WTC11 (cell line): ENCODE measurements at regions not wholly inside any gene's neighbourhood (a gene's known extent, or its start where the extent isn't known, plus 50 kb on each side); places are given as distances from the start of the nearest gene placed in this dataset.

Experiments
- ATAC-seq: fragments of 200-7000 bp; cut with Tn5 transposase; 2 replicates; pipeline ENCODE4 v1.10.0; 2021; ENCODE audit warnings: mild to moderate bottlenecking, moderate library complexity
- CTCF ChIA-PET: fragments of 300-600 bp; sonication (Branson Sonifier 250); formaldehyde crosslinking; loops from one replicate; lab custom pipeline; 2021; ENCODE audit warnings: antibody characterized with exemption; lab: Charles Lee
- POLR2A ChIA-PET: fragments of 350-600 bp; sonication (Branson Sonifier 250); formaldehyde crosslinking; loops from one replicate; lab custom pipeline; 2021; ENCODE audit warnings: antibody characterized with exemption; lab: Charles Lee
- DNase-seq: peaks from one replicate; pipeline ENCODE4 v3.0.0; 2021; ENCODE audit warnings: low spot score
- H3K27ac Mint-ChIP-seq: 2 replicates; pipeline ENCODE4 v1.8.0; 2021; ENCODE audit warnings: mixed read lengths
- H3K27me3 Mint-ChIP-seq: 2 replicates; pipeline ENCODE4 v1.8.0; 2021; ENCODE audit warnings: low read depth, mild to moderate bottlenecking, moderate library complexity, mixed read lengths
- H3K36me3 Mint-ChIP-seq: 2 replicates; pipeline ENCODE4 v1.8.0; 2021; ENCODE audit warnings: mixed read lengths
- H3K4me1 Mint-ChIP-seq: 2 replicates; pipeline ENCODE4 v1.8.0; 2022; ENCODE audit warnings: mixed read lengths
- H3K4me3 Mint-ChIP-seq: 2 replicates; pipeline ENCODE4 v1.8.0; 2021; ENCODE audit warnings: mild to moderate bottlenecking, moderate library complexity, mixed read lengths
- H3K9me3 Mint-ChIP-seq: 2 replicates; pipeline ENCODE4 v1.8.0; 2021; ENCODE audit warnings: mixed read lengths
- ATF1 ChIP-seq: sonication (generic); formaldehyde crosslinking; IDR thresholded peaks from 2 replicates; pipeline ENCODE4 v1.8.1; 2023; ENCODE audit warnings: mild to moderate bottlenecking, moderate library complexity, missing genetic modification reagents
- E2F4 ChIP-seq: sonication (generic); formaldehyde crosslinking; IDR thresholded peaks from 2 replicates; pipeline ENCODE4 v1.8.1; 2022; ENCODE audit warnings: low read depth, mild to moderate bottlenecking, moderate library complexity, missing genetic modification reagents, borderline replicate concordance
- FOXJ3 ChIP-seq: sonication (generic); formaldehyde crosslinking; IDR thresholded peaks from 2 replicates; pipeline ENCODE4 v1.9.0; 2021; ENCODE audit warnings: missing genetic modification reagents, mild to moderate bottlenecking, borderline replicate concordance
- FOXK1 ChIP-seq: sonication (generic); formaldehyde crosslinking; IDR thresholded peaks from 2 replicates; pipeline ENCODE4 v1.8.0; 2022; ENCODE audit warnings: mild to moderate bottlenecking, moderate library complexity, missing genetic modification reagents
- FOXP1 ChIP-seq: sonication (generic); formaldehyde crosslinking; IDR thresholded peaks from 2 replicates; pipeline ENCODE4 v1.8.0; 2022; ENCODE audit warnings: missing genetic modification reagents, mild to moderate bottlenecking, moderate library complexity, borderline replicate concordance
- HMGA2 ChIP-seq: fragments of 250-450 bp; sonication (Bioruptor Pico); IDR thresholded peaks from 2 replicates; pipeline ENCODE4 v1.4.0; 2021; ENCODE audit warnings: mild to moderate bottlenecking, moderate library complexity
- JAZF1 ChIP-seq: fragments of 250-450 bp; sonication (Bioruptor Pico); IDR thresholded peaks from 2 replicates; pipeline ENCODE4 v1.9.0; 2021; ENCODE audit warnings: moderate library complexity, mild to moderate bottlenecking, inconsistent platforms
- MYBL2 ChIP-seq: sonication (generic); formaldehyde crosslinking; IDR thresholded peaks from 2 replicates; pipeline ENCODE4 v1.8.1; 2023; ENCODE audit warnings: mild to moderate bottlenecking, moderate library complexity, missing genetic modification reagents
- NR3C1 ChIP-seq: sonication (generic); formaldehyde crosslinking; conservative IDR thresholded peaks from 2 replicates; pipeline ENCODE4 v1.8.1; 2023; ENCODE audit warnings: low read depth, mild to moderate bottlenecking, missing genetic modification reagents
- TCF7 ChIP-seq: sonication (generic); formaldehyde crosslinking; IDR thresholded peaks from 2 replicates; pipeline ENCODE4 v1.8.0; 2022; ENCODE audit warnings: mild to moderate bottlenecking, low read depth, missing genetic modification reagents, moderate library complexity
- USF1 ChIP-seq: sonication (generic); formaldehyde crosslinking; IDR thresholded peaks from 2 replicates; pipeline ENCODE4 v1.8.0; 2022; ENCODE audit warnings: mild to moderate bottlenecking, missing genetic modification reagents
- ZBTB21 ChIP-seq: sonication (generic); formaldehyde crosslinking; IDR thresholded peaks from 2 replicates; pipeline ENCODE4 v1.8.1; 2023; ENCODE audit warnings: mild to moderate bottlenecking, missing genetic modification reagents, borderline replicate concordance
- ZNF232 ChIP-seq: sonication (generic); formaldehyde crosslinking; IDR thresholded peaks from 2 replicates; pipeline ENCODE4 v1.8.0; 2022; ENCODE audit warnings: mild to moderate bottlenecking, missing genetic modification reagents
- ZNF263 ChIP-seq: sonication (generic); formaldehyde crosslinking; IDR thresholded peaks from 2 replicates; pipeline ENCODE4 v1.8.1; 2022; ENCODE audit warnings: low read depth, mild to moderate bottlenecking, moderate library complexity, missing genetic modification reagents
- ZNF532 ChIP-seq: fragments of 250-450 bp; sonication (Bioruptor Pico); IDR thresholded peaks from 2 replicates; pipeline ENCODE4 v1.9.0; 2021; ENCODE audit warnings: mild to moderate bottlenecking, borderline replicate concordance
- ZNF671 ChIP-seq: fragments of 250-450 bp; sonication (Bioruptor Pico); IDR thresholded peaks from 2 replicates; pipeline ENCODE4 v1.8.0; 2021; ENCODE audit warnings: mild to moderate bottlenecking
- TF ChIP-seq, protein P1 (sequence below): sonication (generic); formaldehyde crosslinking; IDR thresholded peaks from 2 replicates; pipeline ENCODE4 v1.8.0; 2023; ENCODE audit warnings: missing genetic modification reagents, mild to moderate bottlenecking, borderline replicate concordance
- TF ChIP-seq, protein P2 (sequence below): sonication (generic); formaldehyde crosslinking; IDR thresholded peaks from 2 replicates; pipeline ENCODE4 v1.8.1; 2023; ENCODE audit warnings: mild to moderate bottlenecking, missing genetic modification reagents, moderate library complexity

GRCh38 chr5:107232788-107233187 lies 437.9 kb downstream of the EFNA5 start:
- DNase-seq: no peak
- ChIA-PET POLR2A (no interaction called here), CTCF (interaction anchor here (2.1 kb wide), 1 partner anchor 15 kb away, joined by 6 read pairs; no protein-coding TSS in a partner anchor)
- Mint-ChIP-seq H3K27me3 (no peaks in the 10 kb centered on the region), H3K36me3 (no peaks in the 10 kb centered on the region), H3K4me3 (no peak overlapping the region), H3K4me1 (peaks cover 24% of the 10 kb centered on the region), H3K9me3 (no peaks in the 10 kb centered on the region), H3K27ac (no peak overlapping the region)
- ATAC-seq: 0 out of 2 replicates have a peak, but pooled peaks have one; percentile 20
- no peak for TF ChIP-seq ATF1 (CRISPR knock-in tag)
- no peak for TF ChIP-seq ZNF532 (CRISPR knock-in tag)
- no peak for TF ChIP-seq ZBTB21 (CRISPR knock-in tag)
- no peak for TF ChIP-seq ZNF263 (CRISPR knock-in tag)
- TF ChIP-seq ZNF671 (CRISPR knock-in tag): no peak
- TF ChIP-seq TCF7 (CRISPR knock-in tag): no peak

GRCh38 chr5:107232293-107232692 lies 438.4 kb downstream of the EFNA5 start:
- POLR2A ChIA-PET: no interaction called here
- no peaks in the 10 kb centered on the region for H3K27me3 Mint-ChIP-seq
- no peak overlapping the region for H3K27ac Mint-ChIP-seq
- TF ChIP-seq USF1 (CRISPR knock-in tag): no peak
- TF ChIP-seq HMGA2: no peak
- no peak for TF ChIP-seq E2F4 (CRISPR knock-in tag)
- no peak for TF ChIP-seq FOXK1 (CRISPR knock-in tag)
- no peak for TF ChIP-seq FOXJ3 (CRISPR knock-in tag)
- no peak for TF ChIP-seq JAZF1 (CRISPR knock-in tag)
- TF ChIP-seq ZNF532 (CRISPR knock-in tag): no peak
- TF ChIP-seq NR3C1 (CRISPR knock-in tag): no peak
- TF ChIP-seq MYBL2 (CRISPR knock-in tag): no peak
- TF ChIP-seq, protein P1, sequence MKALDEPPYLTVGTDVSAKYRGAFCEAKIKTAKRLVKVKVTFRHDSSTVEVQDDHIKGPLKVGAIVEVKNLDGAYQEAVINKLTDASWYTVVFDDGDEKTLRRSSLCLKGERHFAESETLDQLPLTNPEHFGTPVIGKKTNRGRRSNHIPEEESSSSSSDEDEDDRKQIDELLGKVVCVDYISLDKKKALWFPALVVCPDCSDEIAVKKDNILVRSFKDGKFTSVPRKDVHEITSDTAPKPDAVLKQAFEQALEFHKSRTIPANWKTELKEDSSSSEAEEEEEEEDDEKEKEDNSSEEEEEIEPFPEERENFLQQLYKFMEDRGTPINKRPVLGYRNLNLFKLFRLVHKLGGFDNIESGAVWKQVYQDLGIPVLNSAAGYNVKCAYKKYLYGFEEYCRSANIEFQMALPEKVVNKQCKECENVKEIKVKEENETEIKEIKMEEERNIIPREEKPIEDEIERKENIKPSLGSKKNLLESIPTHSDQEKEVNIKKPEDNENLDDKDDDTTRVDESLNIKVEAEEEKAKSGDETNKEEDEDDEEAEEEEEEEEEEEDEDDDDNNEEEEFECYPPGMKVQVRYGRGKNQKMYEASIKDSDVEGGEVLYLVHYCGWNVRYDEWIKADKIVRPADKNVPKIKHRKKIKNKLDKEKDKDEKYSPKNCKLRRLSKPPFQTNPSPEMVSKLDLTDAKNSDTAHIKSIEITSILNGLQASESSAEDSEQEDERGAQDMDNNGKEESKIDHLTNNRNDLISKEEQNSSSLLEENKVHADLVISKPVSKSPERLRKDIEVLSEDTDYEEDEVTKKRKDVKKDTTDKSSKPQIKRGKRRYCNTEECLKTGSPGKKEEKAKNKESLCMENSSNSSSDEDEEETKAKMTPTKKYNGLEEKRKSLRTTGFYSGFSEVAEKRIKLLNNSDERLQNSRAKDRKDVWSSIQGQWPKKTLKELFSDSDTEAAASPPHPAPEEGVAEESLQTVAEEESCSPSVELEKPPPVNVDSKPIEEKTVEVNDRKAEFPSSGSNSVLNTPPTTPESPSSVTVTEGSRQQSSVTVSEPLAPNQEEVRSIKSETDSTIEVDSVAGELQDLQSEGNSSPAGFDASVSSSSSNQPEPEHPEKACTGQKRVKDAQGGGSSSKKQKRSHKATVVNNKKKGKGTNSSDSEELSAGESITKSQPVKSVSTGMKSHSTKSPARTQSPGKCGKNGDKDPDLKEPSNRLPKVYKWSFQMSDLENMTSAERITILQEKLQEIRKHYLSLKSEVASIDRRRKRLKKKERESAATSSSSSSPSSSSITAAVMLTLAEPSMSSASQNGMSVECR: no peak
- no peak for TF ChIP-seq FOXP1 (CRISPR knock-in tag)
- no peak for TF ChIP-seq ZNF232 (CRISPR knock-in tag)
- TF ChIP-seq, protein P2, sequence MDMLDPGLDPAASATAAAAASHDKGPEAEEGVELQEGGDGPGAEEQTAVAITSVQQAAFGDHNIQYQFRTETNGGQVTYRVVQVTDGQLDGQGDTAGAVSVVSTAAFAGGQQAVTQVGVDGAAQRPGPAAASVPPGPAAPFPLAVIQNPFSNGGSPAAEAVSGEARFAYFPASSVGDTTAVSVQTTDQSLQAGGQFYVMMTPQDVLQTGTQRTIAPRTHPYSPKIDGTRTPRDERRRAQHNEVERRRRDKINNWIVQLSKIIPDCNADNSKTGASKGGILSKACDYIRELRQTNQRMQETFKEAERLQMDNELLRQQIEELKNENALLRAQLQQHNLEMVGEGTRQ (CRISPR knock-in tag): no peak
- H3K9me3 Mint-ChIP-seq: no peaks in the 10 kb centered on the region
- peaks cover 24% of the 10 kb centered on the region for H3K4me1 Mint-ChIP-seq
- CTCF ChIA-PET: interaction anchor here (2.1 kb wide), 1 partner anchor 16 kb away, joined by 6 read pairs; no protein-coding TSS in a partner anchor
- no peaks in the 10 kb centered on the region for H3K36me3 Mint-ChIP-seq
- ATAC-seq: no peak
- H3K4me3 Mint-ChIP-seq: no peak overlapping the region
- no peak for DNase-seq
